ENCODE measurements at regions not wholly inside any gene's neighbourhood (a gene's known extent, or its start where the extent isn't known, plus 50 kb on each side); places are given as distances from the start of the nearest gene placed in this dataset.
A peak's percentile ranks its signal among the peaks of the same experiment; 100 is the strongest.

GRCh38 chr1:38256072-38256471, 209.5 kb upstream of the POU3F1 start:
- H3K36me3 ChIP-seq (ENCODE audit: insufficient read depth, low read length): no peaks in the 10 kb centered on the region
- H2AFZ ChIP-seq (ENCODE audit: low read depth, low read length): no peak overlapping the region
- TF ChIP-seq EP300 (conservative IDR thresholded peaks at IDR 0.05; ENCODE audit: poor library complexity, severe bottlenecking): no peak
- no peak for TF ChIP-seq TAF1 (IDR thresholded peaks at IDR 0.05; ENCODE audit: low read depth)
- peak; percentile 25 for TF ChIP-seq CTCF (IDR thresholded peaks at IDR 0.05; ENCODE audit: poor library complexity, severe bottlenecking)
- no peak overlapping the region for H3K27ac ChIP-seq (ENCODE audit: low read length)
- no peaks in the 10 kb centered on the region for H3K79me2 ChIP-seq (replicated peaks; ENCODE audit: insufficient read depth, low read length)
- H3K27me3 ChIP-seq (ENCODE audit: insufficient read depth, low read depth, low read length): no peaks in the 10 kb centered on the region
- H3K9me3 ChIP-seq (ENCODE audit: low read length): no peaks in the 10 kb centered on the region
- no peak overlapping the region for H3K4me3 ChIP-seq (ENCODE audit: low read length)
- H3F3A ChIP-seq (ENCODE audit: insufficient read depth, low read length, poor library complexity, severe bottlenecking): no peaks in the 10 kb centered on the region
- no peak overlapping the region for H3K9ac ChIP-seq (ENCODE audit: low read length)
- no peaks in the 10 kb centered on the region for H3K9me2 ChIP-seq (ENCODE audit: insufficient read depth, low read length)
- no peak overlapping the region for H3K4me2 ChIP-seq (ENCODE audit: low read length)
- no peaks in the 10 kb centered on the region for H4K20me1 ChIP-seq (ENCODE audit: insufficient read depth)

GRCh38 chr1:38253314-38253713, 206.7 kb upstream of the POU3F1 start:
- Histone ChIP-seq H3K4me3 (ENCODE audit: low read length) (no peak overlapping the region), H3K9ac (ENCODE audit: low read length) (no peak overlapping the region), H3K9me3 (ENCODE audit: low read length) (no peaks in the 10 kb centered on the region), H3K27me3 (ENCODE audit: insufficient read depth, low read depth, low read length) (no peaks in the 10 kb centered on the region), H2AFZ (ENCODE audit: low read depth, low read length) (no peak overlapping the region), H3F3A (ENCODE audit: insufficient read depth, low read length, poor library complexity, severe bottlenecking) (no peaks in the 10 kb centered on the region), H3K9me2 (ENCODE audit: insufficient read depth, low read length) (no peaks in the 10 kb centered on the region), H4K20me1 (ENCODE audit: insufficient read depth) (no peaks in the 10 kb centered on the region), H3K79me2 (replicated peaks; ENCODE audit: insufficient read depth, low read length) (no peaks in the 10 kb centered on the region), H3K27ac (ENCODE audit: low read length) (no peak overlapping the region), H3K36me3 (ENCODE audit: insufficient read depth, low read length) (no peaks in the 10 kb centered on the region), H3K4me2 (ENCODE audit: low read length) (no peak overlapping the region)
- no peak for TF ChIP-seq MXI1 (conservative IDR thresholded peaks at IDR 0.05; ENCODE audit: poor library complexity, severe bottlenecking)
- TF ChIP-seq TAF1 (IDR thresholded peaks at IDR 0.05; ENCODE audit: low read depth): no peak
- TF ChIP-seq RAD21 (conservative IDR thresholded peaks at IDR 0.05): no peak
- no peak for TF ChIP-seq SMC3 (conservative IDR thresholded peaks at IDR 0.05; ENCODE audit: poor library complexity)
- TF ChIP-seq EZH2 (IDR thresholded peaks at IDR 0.05; ENCODE audit: borderline replicate concordance, insufficient read depth, low read length, poor library complexity, severe bottlenecking): no peak
- no peak for TF ChIP-seq POLR2AphosphoS5 (IDR thresholded peaks at IDR 0.05)
- TF ChIP-seq REST (IDR thresholded peaks at IDR 0.05; ENCODE audit: borderline replicate concordance): no peak
- no peak for TF ChIP-seq EP300 (conservative IDR thresholded peaks at IDR 0.05; ENCODE audit: poor library complexity, severe bottlenecking)

DNA sequence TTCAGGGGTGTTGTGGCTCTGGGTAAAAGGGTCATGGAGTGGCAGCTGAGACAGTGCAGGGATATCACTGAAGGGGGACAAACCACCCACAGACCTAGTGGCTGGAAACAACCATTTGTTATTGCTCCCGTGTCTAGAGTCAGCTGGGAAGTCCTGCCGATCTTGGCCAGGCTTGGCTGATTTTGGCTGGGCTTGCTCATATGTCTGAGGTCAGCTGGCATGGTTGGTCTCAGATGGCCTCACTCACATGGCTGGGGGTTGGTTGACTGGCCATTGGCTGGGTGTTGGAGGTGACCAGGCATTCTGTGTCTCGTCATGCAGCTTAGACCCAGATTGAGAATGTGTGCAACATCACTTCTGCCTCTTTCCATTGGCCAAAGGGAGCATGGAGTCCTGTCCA, 203.8 kb upstream of the POU3F1 start:
- no peaks in the 10 kb centered on the region for H4K20me1 ChIP-seq (ENCODE audit: insufficient read depth)
- no peak for TF ChIP-seq CTCF (IDR thresholded peaks at IDR 0.05; ENCODE audit: poor library complexity, severe bottlenecking)
- TF ChIP-seq SMC3 (conservative IDR thresholded peaks at IDR 0.05; ENCODE audit: poor library complexity): no peak
- TF ChIP-seq REST (IDR thresholded peaks at IDR 0.05; ENCODE audit: borderline replicate concordance): no peak
- TF ChIP-seq EZH2 (IDR thresholded peaks at IDR 0.05; ENCODE audit: borderline replicate concordance, insufficient read depth, low read length, poor library complexity, severe bottlenecking): no peak
- H3K9me2 ChIP-seq (ENCODE audit: insufficient read depth, low read length): no peaks in the 10 kb centered on the region
- no peak overlapping the region for H3K4me3 ChIP-seq (ENCODE audit: low read length)
- H3K36me3 ChIP-seq (ENCODE audit: insufficient read depth, low read length): no peaks in the 10 kb centered on the region
- H3K9me3 ChIP-seq (ENCODE audit: low read length): no peaks in the 10 kb centered on the region
- no peaks in the 10 kb centered on the region for H3K27me3 ChIP-seq (ENCODE audit: insufficient read depth, low read depth, low read length)
- no peak overlapping the region for H2AFZ ChIP-seq (ENCODE audit: low read depth, low read length)
- H3K9ac ChIP-seq (ENCODE audit: low read length): no peak overlapping the region
- no peak overlapping the region for H3K4me2 ChIP-seq (ENCODE audit: low read length)
- no peaks in the 10 kb centered on the region for H3F3A ChIP-seq (ENCODE audit: insufficient read depth, low read length, poor library complexity, severe bottlenecking)
- no peak overlapping the region for H3K27ac ChIP-seq (ENCODE audit: low read length)
- no peaks in the 10 kb centered on the region for H3K79me2 ChIP-seq (replicated peaks; ENCODE audit: insufficient read depth, low read length)

Measured in neural cell (in vitro differentiated cells).